ENCODE measurements at regions not wholly inside any gene's neighbourhood (a gene's known extent, or its start where the extent isn't known, plus 50 kb on each side); places are given as distances from the start of the nearest gene placed in this dataset.
A peak's percentile ranks its signal among the peaks of the same experiment; 100 is the strongest.

DNA sequence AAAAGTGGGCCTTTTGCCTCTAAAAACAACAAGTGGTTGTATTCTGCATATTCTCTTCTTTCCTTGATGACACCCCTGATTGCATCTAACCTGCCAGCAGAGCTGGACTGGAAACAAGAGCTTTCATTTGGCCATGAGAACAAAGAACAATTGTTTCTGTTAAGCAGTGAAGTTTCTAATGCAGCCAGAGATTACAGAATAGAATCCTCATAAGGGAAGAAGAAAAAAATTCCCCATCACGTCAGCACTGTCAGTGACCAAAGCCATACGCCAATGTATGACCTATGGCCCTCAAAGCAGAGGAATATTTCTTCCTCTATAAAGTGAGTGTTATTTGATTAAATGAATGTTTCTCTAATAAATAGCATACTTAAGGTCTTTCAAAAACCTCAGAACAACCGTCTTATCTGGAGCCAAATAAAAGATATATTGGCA, 529.1 kb upstream of the INTU start:
- DNase-seq: no peak

- DNase-seq: no peak
Measured at GRCh38 chr4:127113844-127114362, 518.9 kb upstream of the INTU start.

- DNase-seq: no peak
Measured at GRCh38 chr4:127118681-127119080, 514.1 kb upstream of the INTU start.

- no peak for DNase-seq
Measured at GRCh38 chr4:127120441-127121090, 512.2 kb upstream of the INTU start.

- no peak for DNase-seq
Measured at GRCh38 chr4:127124919-127125318, 507.8 kb upstream of the INTU start.

- DNase-seq: no peak
Measured at GRCh38 chr4:127126718-127127117, 506.0 kb upstream of the INTU start.

DNA sequence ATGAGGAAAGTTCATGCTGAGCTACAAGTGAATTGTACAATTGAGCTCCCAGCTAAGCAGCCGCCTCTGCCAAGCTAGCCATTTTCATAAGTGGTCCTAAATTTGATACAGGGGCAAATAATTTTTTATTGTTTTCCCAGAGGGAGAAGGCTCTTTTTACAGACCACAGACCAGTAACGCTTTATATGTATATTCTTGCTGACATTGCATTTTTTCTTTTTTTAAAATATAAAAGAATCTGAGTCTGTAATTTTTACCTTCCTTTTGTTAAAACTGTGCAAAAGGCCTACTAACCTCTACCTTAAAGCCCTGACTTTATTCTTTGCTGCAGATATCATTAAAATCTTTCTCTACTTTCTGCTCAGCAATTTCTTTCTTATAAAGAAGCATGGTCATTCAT, 501.2 kb upstream of the INTU start:
- DNase-seq: no peak

GRCh38 chr4:127134490-127134889, 498.3 kb upstream of the INTU start:
- no peak for DNase-seq

- no peak for DNase-seq
Measured at GRCh38 chr4:127138586-127138985, 494.2 kb upstream of the INTU start.

DNA sequence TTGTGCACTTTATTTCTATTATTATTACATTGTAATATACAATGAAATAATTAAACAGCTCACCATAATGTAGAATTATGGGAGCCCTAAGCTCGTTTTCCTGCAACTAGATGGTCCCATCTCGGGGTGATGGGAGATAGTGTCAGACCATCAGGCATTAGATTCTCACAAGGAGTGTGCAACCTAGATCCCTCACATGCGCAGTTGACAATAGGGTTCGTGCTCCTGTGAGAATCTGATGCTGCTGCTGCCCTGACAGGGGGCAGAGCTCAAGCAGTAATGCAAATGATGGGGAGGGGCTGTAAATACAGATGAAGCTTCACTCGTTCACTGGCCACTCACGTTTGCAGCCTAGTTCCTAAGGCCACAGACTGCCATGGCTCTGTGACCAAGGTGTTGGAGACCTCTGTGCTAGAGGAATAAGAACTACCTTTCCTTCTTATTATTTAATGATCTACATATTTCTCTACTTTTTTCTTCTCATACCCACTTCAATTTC, 492.9 kb upstream of the INTU start:
- no peak for DNase-seq

DNA sequence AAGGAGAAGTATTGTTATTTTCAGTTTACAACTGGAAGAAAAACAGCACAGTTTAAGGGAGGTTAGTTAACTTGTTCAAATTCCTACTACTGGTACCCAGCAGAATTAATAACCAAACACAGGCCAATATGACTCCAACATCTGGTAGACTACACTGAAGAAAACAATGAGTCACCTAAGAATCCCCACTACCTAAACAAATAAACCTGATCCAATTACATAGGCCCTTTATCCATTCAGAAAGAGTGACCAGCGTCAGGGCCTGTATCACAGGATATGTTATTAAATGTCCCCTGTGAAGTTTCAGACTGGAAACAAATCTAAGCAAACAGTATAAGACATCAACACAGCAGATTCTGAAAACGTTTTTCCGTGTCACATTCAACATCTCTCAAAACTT, 492.5 kb upstream of the INTU start:
- no peak for DNase-seq

DNA sequence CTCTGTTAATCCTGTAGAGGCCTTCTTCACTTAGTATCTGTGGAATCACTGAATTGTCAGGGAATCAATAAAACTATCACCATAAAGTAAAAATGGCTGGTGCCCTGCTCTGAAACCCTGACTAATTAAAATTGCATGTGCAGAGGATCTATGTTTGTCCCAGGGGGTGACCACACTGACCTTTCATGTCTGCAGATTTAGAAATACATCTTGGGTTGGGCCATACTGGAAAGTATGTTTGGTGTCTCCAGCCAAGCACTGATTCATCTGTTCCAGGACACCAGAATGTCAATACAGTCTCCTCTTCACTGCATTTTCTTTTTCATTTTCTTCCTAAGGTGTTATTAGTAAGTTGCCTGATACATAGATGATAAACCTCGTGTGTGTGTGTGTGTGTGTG, 490.9 kb upstream of the INTU start:
- no peak for DNase-seq

GRCh38 chr4:127143460-127144195, 489.1 kb upstream of the INTU start:
- no peak for DNase-seq

DNA sequence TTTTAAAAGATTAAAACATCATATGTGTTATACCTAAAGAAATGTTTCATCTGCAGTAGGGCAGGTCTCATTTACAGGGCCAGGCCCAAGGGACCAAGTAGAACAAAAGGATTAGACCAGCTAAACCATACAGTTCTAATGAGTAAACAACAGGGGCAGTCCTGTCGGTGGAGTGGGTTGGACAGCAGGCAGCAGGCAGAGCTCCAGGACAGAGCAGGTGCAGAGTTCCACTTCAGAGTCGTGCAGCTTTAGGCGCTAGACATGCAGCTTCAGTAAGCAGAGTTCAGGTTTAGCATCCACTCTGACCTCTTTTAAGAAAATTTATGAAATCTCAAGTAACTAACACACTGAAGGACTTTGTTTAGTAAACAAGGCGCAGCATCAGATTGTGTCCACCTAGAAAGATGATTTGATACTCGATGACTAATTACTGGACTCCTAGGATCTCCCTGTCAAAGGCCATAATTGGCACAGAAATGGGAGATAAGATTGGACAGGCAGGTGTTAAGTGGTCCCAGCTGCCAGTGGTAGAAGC, 487.7 kb upstream of the INTU start:
- DNase-seq: no peak

DNA sequence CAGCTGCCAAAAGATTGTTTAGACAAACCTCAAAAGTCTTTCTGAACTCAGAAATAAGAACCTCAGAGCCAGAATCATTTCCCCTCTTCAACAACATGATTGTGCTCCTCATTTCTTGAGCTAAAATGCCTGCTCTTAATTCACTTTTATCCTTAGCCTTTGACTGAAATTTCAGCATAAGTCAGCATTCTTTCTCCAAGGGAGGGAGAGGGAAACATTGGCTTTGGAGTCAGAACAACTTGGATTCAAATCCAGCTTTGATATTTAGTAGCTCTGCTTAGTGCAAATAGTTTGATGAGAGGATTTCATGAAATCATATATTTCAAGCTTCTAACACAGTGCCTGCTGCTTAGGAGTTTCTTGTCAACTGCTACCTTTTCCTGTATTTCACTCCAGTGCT, 484.6 kb upstream of the INTU start:
- DNase-seq: no peak

GRCh38 chr4:127149086-127149485, 483.7 kb upstream of the INTU start:
- no peak for DNase-seq

DNA sequence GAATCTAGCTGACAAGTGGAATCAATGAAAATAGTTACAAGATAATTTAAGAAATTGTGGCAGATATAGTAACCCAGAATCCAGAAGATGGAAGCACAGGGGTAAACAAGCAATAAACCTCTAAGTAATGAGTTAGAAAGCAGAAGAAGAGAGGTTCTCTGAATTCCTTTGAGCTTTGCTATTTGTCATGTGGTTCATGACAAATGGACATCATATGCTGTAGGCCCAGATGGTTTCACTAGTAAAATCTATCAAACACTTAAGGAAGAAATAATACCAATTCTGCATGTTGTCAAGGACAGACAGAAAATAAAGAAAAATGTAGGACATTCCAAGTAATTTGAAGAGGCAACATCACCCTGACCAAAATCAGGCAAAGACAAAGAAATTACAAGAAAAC, 480.8 kb upstream of the INTU start:
- no peak for DNase-seq

DNA sequence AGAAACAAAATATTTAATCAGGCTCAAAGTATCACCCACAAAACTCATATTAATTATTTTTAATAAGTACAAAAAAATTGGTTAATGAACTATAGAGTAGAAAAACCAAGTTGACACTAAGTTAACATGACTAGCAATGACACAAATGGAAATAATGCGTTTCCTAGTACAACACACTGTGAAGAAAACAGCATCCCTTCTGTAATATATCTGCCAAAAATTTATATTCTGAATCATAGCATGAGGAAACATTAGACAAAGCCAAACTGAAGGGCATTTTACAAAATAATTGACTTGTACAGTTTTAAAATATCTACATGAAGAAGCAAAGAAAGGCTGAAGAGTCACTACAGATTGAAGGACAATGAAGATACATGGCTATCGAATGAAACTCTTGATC, 477.6 kb upstream of the INTU start:
- DNase-seq: no peak

GRCh38 chr4:127155555-127155954, 477.2 kb upstream of the INTU start:
- no peak for DNase-seq

DNA sequence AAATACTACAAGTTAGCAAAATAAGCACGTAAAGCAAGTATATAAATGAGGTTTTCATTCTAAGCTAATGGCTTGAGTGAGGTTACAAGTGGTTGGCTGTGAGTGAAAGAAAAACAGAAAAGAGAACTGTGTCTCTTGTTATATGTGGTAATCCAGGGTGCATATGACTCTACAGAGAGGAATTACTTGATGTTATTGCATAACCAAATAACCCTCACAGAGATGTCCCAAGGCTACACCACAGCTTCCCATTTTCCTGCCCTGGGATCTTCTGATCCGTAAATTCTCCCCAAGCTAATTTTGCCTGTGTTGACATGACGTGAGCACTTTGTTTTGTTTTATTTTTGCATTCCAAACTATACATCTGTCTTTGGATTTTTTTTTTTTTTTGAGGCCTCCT, 470.0 kb upstream of the INTU start:
- no peak for DNase-seq

DNA sequence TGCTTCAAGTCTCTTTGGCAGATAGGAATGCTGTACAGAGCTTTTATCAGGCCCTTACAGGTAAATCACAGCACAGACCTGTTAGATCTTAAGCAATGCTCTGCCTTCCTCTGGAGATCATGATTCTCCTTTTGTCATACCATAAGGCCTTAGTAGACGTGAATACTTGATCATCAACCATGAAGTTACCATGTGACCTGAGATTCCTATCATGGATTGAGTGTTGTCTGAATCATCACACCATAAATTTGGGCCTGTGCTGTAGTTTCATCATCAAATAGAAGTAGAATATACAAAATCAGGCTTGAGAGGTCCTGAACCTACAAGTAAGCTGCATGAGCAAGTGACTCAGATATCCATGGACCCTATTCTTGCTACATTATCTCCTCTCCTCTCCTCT, 466.8 kb upstream of the INTU start:
- no peak for DNase-seq

- no peak for DNase-seq
Measured at GRCh38 chr4:127174201-127174600, 458.6 kb upstream of the INTU start.

- peak; percentile 46 for DNase-seq
Measured at GRCh38 chr4:127174616-127175015, 458.1 kb upstream of the INTU start.

Measured in left kidney (tissue), 1 donor.